DMS79 (cell line): ENCODE measurements at regions not wholly inside any gene's neighbourhood (a gene's known extent, or its start where the extent isn't known, plus 50 kb on each side); places are given as distances from the start of the nearest gene placed in this dataset.

Source experiments
- DNase-seq: peaks from one replicate; lab custom pipeline; 2025; lab: John Stamatoyannopoulos, UW

GRCh38 chr18:6609666-6610264, 119.8 kb upstream of the ARHGAP28 start:
- no peak for DNase-seq

GRCh38 chr18:6610466-6610865, 119.0 kb upstream of the ARHGAP28 start:
- no peak for DNase-seq

GRCh38 chr18:6613581-6613980, 115.9 kb upstream of the ARHGAP28 start:
- no peak for DNase-seq

- no peak for DNase-seq
Observed at GRCh38 chr18:6614952-6615351, 114.6 kb upstream of the ARHGAP28 start.

- no peak for DNase-seq
Observed at GRCh38 chr18:6616981-6617380, 112.5 kb upstream of the ARHGAP28 start.

- no peak for DNase-seq
Observed at GRCh38 chr18:6621437-6621836, 108.1 kb upstream of the ARHGAP28 start.

- DNase-seq, result no peak
Observed at GRCh38 chr18:6623278-6623677, 106.2 kb upstream of the ARHGAP28 start.

GRCh38 chr18:6624271-6624660, 105.2 kb upstream of the ARHGAP28 start:
- DNase-seq, result no peak

GRCh38 chr18:6624661-6625311, 104.7 kb upstream of the ARHGAP28 start:
- DNase-seq, result no peak

- no peak for DNase-seq
Observed at GRCh38 chr18:6625481-6625880, 104.0 kb upstream of the ARHGAP28 start.

GRCh38 chr18:6626457-6626856, 103.1 kb upstream of the ARHGAP28 start:
- no peak for DNase-seq

- DNase-seq, result no peak
Observed at GRCh38 chr18:6627645-6628044, 101.9 kb upstream of the ARHGAP28 start.

- DNase-seq, result no peak
Observed at GRCh38 chr18:6628187-6628586, 101.3 kb upstream of the ARHGAP28 start.

- DNase-seq, result no peak
Observed at GRCh38 chr18:6629635-6630140, 99.8 kb upstream of the ARHGAP28 start.

GRCh38 chr18:6633310-6633709, 96.2 kb upstream of the ARHGAP28 start:
- DNase-seq, result no peak

GRCh38 chr18:6636091-6636490, 93.4 kb upstream of the ARHGAP28 start:
- DNase-seq, result no peak

- no peak for DNase-seq
Observed at GRCh38 chr18:6638447-6638846, 91.1 kb upstream of the ARHGAP28 start.

GRCh38 chr18:6639305-6639704, 90.2 kb upstream of the ARHGAP28 start:
- no peak for DNase-seq

- no peak for DNase-seq
Observed at GRCh38 chr18:6644836-6645627, 84.5 kb upstream of the ARHGAP28 start.

- no peak for DNase-seq
Observed at GRCh38 chr18:6646801-6647200, 82.7 kb upstream of the ARHGAP28 start.

- DNase-seq, result no peak
Observed at GRCh38 chr18:6648581-6648980, 80.9 kb upstream of the ARHGAP28 start.

GRCh38 chr18:6649421-6650126, 79.9 kb upstream of the ARHGAP28 start:
- no peak for DNase-seq
